Tibial nerve (tissue), 3 donors: ENCODE measurements at regions not wholly inside any gene's neighbourhood (a gene's known extent, or its start where the extent isn't known, plus 50 kb on each side); places are given as distances from the start of the nearest gene placed in this dataset.

Experiments
- POLR2A ChIP-seq, 2 donors: fragments of 450-650 bp; IDR thresholded peaks; one replicate each; pipeline ENCODE4 v1.6.1; 2017; ENCODE audit warnings: antibody characterized with exemption in 2 of 2, mild to moderate bottlenecking in 2 of 2, moderate library complexity in 2 of 2
- TF ChIP-seq, protein P1 (sequence below), 5 experiments: fragments of 200-600 bp in 3 of 5; fragments of 450-650 bp in 2 of 5; sonication (generic) in 3 of 5; IDR thresholded peaks; one replicate each; pipeline ENCODE4 v1.5.1; 2016 to 2019; ENCODE audit warnings: antibody characterized with exemption in 5 of 5, mild to moderate bottlenecking in 3 of 5, moderate library complexity in 2 of 5

GRCh38 chr5:159783726-159784247 lies 132.5 kb upstream of the ADRA1B start:
- TF ChIP-seq POLR2A (IDR thresholded peaks at IDR 0.05), result no peak
- TF ChIP-seq, protein P1, sequence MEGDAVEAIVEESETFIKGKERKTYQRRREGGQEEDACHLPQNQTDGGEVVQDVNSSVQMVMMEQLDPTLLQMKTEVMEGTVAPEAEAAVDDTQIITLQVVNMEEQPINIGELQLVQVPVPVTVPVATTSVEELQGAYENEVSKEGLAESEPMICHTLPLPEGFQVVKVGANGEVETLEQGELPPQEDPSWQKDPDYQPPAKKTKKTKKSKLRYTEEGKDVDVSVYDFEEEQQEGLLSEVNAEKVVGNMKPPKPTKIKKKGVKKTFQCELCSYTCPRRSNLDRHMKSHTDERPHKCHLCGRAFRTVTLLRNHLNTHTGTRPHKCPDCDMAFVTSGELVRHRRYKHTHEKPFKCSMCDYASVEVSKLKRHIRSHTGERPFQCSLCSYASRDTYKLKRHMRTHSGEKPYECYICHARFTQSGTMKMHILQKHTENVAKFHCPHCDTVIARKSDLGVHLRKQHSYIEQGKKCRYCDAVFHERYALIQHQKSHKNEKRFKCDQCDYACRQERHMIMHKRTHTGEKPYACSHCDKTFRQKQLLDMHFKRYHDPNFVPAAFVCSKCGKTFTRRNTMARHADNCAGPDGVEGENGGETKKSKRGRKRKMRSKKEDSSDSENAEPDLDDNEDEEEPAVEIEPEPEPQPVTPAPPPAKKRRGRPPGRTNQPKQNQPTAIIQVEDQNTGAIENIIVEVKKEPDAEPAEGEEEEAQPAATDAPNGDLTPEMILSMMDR (IDR thresholded peaks at IDR 0.05), result no peak
